H9 (cell line): ENCODE measurements at regions not wholly inside any gene's neighbourhood (a gene's known extent, or its start where the extent isn't known, plus 50 kb on each side); places are given as distances from the start of the nearest gene placed in this dataset.

Source experiments
- DNase-seq: peaks from one replicate; pipeline ENCODE4 v3.0.0-alpha.2; 2017
- H2AFZ ChIP-seq: one replicate; pipeline ENCODE4 v1.6.1; 2013; ENCODE audit warnings: mild to moderate bottlenecking, low read length, control low read depth, moderate library complexity
- H2AK5ac ChIP-seq: 2 replicates; pipeline ENCODE4 v1.6.1; 2013; ENCODE audit warnings: low read length, control low read depth, mixed read lengths; ENCODE audit not compliant: insufficient read length
- H2BK120ac ChIP-seq: one replicate; pipeline ENCODE4 v1.6.1; 2013; ENCODE audit warnings: low read depth, mild to moderate bottlenecking, low read length, control low read depth, inconsistent platforms; ENCODE audit not compliant: poor library complexity, severe bottlenecking
- H2BK12ac ChIP-seq: 2 replicates; pipeline ENCODE4 v1.6.1; 2013; ENCODE audit warnings: low read length, control low read depth, mixed read lengths, low read depth; ENCODE audit not compliant: insufficient read length
- H2BK15ac ChIP-seq: 2 replicates; pipeline ENCODE4 v1.6.1; 2013; ENCODE audit warnings: low read depth, low read length, control low read depth
- H2BK20ac ChIP-seq: one replicate; pipeline ENCODE4 v1.6.1; 2013; ENCODE audit warnings: low read depth, mild to moderate bottlenecking, low read length, control low read depth, inconsistent platforms; ENCODE audit not compliant: poor library complexity, severe bottlenecking
- H2BK5ac ChIP-seq: 2 replicates; pipeline ENCODE4 v1.6.1; 2013; ENCODE audit warnings: low read length, control low read depth, mixed read lengths; ENCODE audit not compliant: insufficient read length
- H3K14ac ChIP-seq: 2 replicates; pipeline ENCODE4 v1.6.1; 2013; ENCODE audit warnings: low read length, control low read depth; ENCODE audit not compliant: insufficient read depth
- H3K18ac ChIP-seq: 2 replicates; pipeline ENCODE4 v1.6.1; 2013; ENCODE audit warnings: low read depth, mild to moderate bottlenecking, mixed read lengths, low read length, control low read depth; ENCODE audit not compliant: insufficient read length
- H3K23ac ChIP-seq: 2 replicates; pipeline ENCODE4 v1.6.1; 2013; ENCODE audit warnings: low read length, control low read depth, mixed read lengths, low read depth; ENCODE audit not compliant: insufficient read length
- H3K23me2 ChIP-seq: 2 replicates; pipeline ENCODE4 v1.6.1; 2013; ENCODE audit warnings: low read depth, mild to moderate bottlenecking, mixed read lengths, low read length, control low read depth; ENCODE audit not compliant: insufficient read length, poor library complexity, severe bottlenecking
- H3K27ac ChIP-seq: 2 replicates; pipeline ENCODE4 v1.5.1; 2013; ENCODE audit warnings: low read length, control low read depth, mixed read lengths, low read depth; ENCODE audit not compliant: insufficient read length
- H3K27me3 ChIP-seq: 2 replicates; pipeline ENCODE4 v1.6.1; 2013; ENCODE audit warnings: low read length, control low read depth, inconsistent platforms; ENCODE audit not compliant: insufficient read depth
- H3K4ac ChIP-seq: 2 replicates; pipeline ENCODE4 v1.6.1; 2013; ENCODE audit warnings: low read depth, mild to moderate bottlenecking, control low read depth, inconsistent platforms, low read length, moderate library complexity
- H3K4me1 ChIP-seq: 2 replicates; pipeline ENCODE4 v1.6.1; 2013; ENCODE audit warnings: low read length, control low read depth, inconsistent platforms; ENCODE audit not compliant: insufficient read depth
- H3K4me2 ChIP-seq: 2 replicates; pipeline ENCODE4 v1.6.1; 2013; ENCODE audit warnings: low read length, control low read depth, mixed read lengths; ENCODE audit not compliant: insufficient read length, insufficient read depth
- H3K56ac ChIP-seq: 2 replicates; pipeline ENCODE4 v1.6.1; 2013; ENCODE audit warnings: low read depth, mild to moderate bottlenecking, mixed read lengths, low read length, control low read depth; ENCODE audit not compliant: insufficient read length
- H3K79me1 ChIP-seq: 2 replicates; pipeline ENCODE4 v1.6.1; 2013; ENCODE audit warnings: low read depth, mild to moderate bottlenecking, moderate library complexity, low read length, control low read depth, inconsistent platforms; ENCODE audit not compliant: insufficient read depth, poor library complexity, severe bottlenecking
- H3K79me2 ChIP-seq: 2 replicates; pipeline ENCODE4 v1.6.1; 2013; ENCODE audit warnings: low read length, control low read depth, inconsistent platforms; ENCODE audit not compliant: insufficient read depth
- H3K9ac ChIP-seq: 2 replicates; pipeline ENCODE4 v1.6.1; 2013; ENCODE audit warnings: low read length, control low read depth, mixed read lengths; ENCODE audit not compliant: insufficient read length; ENCODE audit errors: extremely low read depth
- H3K9me3 ChIP-seq: one replicate; pipeline ENCODE4 v1.6.1; 2013; ENCODE audit warnings: low read depth, low read length, inconsistent platforms; ENCODE audit not compliant: control insufficient read depth
- H3T11ph ChIP-seq: one replicate; pipeline ENCODE4 v1.6.1; 2013; ENCODE audit warnings: mild to moderate bottlenecking, low read length, control low read depth, inconsistent platforms
- H4K20me1 ChIP-seq: one replicate; pipeline ENCODE4 v1.6.1; 2013; ENCODE audit not compliant: control insufficient read depth, insufficient read length, insufficient read depth
- H4K5ac ChIP-seq: 2 replicates; pipeline ENCODE4 v1.6.1; 2013; ENCODE audit warnings: low read depth, mild to moderate bottlenecking, mixed read lengths, low read length, control low read depth; ENCODE audit not compliant: insufficient read length
- H4K8ac ChIP-seq: replicated peaks from 2 replicates; pipeline ENCODE4 v1.6.1; 2013; ENCODE audit warnings: low read length, control low read depth, mixed read lengths, low read depth; ENCODE audit not compliant: insufficient read length
- H4K91ac ChIP-seq: 2 replicates; pipeline ENCODE4 v1.6.1; 2013; ENCODE audit warnings: low read depth, mild to moderate bottlenecking, moderate library complexity, mixed read lengths, low read length, control low read depth; ENCODE audit not compliant: insufficient read length
- H3K27ac Mint-ChIP-seq, 3 experiments: 2 replicates in 2 of 3; 3 replicates in 1 of 3; pipeline ENCODE4 v1.8.0; 2020 to 2021; ENCODE audit warnings: mixed read lengths in 3 of 3, mild to moderate bottlenecking in 1 of 3, moderate library complexity in 1 of 3
- H3K27me3 Mint-ChIP-seq: 2 replicates; pipeline ENCODE4 v1.8.0; 2021; ENCODE audit warnings: low read depth, mild to moderate bottlenecking, moderate library complexity, mixed read lengths
- H3K36me3 Mint-ChIP-seq, 3 experiments: 2 replicates in 2 of 3; 3 replicates in 1 of 3; pipeline ENCODE4 v1.8.0; 2020 to 2021; ENCODE audit warnings: low read depth in 3 of 3, mixed read lengths in 3 of 3; ENCODE audit not compliant: insufficient read depth in 1 of 3
- H3K4me1 Mint-ChIP-seq, 2 experiments: 2 replicates each; pipeline ENCODE4 v1.8.0; 2020; ENCODE audit warnings: mixed read lengths in 2 of 2
- H3K4me3 Mint-ChIP-seq, 2 experiments: 2 replicates in 1 of 2; 3 replicates in 1 of 2; pipeline ENCODE4 v1.8.0; 2020 to 2021; ENCODE audit warnings: mild to moderate bottlenecking in 2 of 2, mixed read lengths in 2 of 2, moderate library complexity in 1 of 2
- H3K9me3 Mint-ChIP-seq, 2 experiments: 2 replicates in 1 of 2; 3 replicates in 1 of 2; pipeline ENCODE4 v1.8.0; 2020; ENCODE audit warnings: mild to moderate bottlenecking in 2 of 2, mixed read lengths in 2 of 2, moderate library complexity in 1 of 2
- WGBS: extraction: QIAGEN DNeasy Blood & Tissue Kit; methylation state at CpG from one replicate; pipeline ENCODE4 v1.1.7; 2013; ENCODE audit warnings: missing lambda C conversion rate, low lambda C conversion rate, mixed read lengths; ENCODE audit not compliant: insufficient read length; ENCODE audit errors: extremely low coverage; 5-methylcytosine and 5-hydroxymethylcytosine counted together
- TF ChIP-seq, protein P1 (sequence below): fragments of 200-600 bp; sonication (generic); conservative IDR thresholded peaks from 3 replicates; pipeline ENCODE4 v1.8.0; 2021; ENCODE audit warnings: antibody characterized with exemption, mild to moderate bottlenecking

DNA sequence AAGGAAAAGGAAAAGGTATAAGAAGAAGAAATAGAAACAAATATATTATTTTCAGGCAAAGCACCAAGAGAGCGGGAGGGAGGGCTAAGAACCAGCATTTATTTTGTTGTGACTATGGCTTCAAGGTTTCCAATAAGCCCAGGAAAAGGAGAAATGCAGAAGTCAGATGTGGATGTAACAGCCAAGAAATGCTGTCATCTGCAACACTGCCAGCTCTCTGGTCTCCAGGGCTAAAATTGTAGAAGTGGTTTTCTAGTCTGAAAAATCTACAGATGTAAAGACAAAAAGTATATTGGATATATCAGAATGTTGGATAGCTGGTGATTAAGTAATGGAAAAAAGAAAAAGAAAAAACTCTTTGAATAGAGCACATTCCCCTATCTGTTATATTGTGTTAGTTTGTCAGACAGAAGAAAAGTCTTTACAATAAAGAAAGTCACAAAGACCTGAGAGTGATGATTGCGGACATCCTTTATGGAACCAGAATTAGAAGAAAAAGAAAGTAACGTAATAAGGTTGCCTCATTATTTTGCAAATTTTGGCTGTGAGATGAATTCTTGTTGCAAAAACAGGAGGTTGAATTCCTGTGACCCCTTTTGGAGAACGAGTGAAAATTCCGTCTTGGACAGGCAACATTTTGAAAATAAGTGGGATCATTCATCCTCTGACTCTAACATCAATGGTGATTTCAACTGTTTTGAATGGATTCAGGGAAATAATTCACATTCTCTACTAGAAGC lies 938.1 kb downstream of the TTLL7 start:
- no peaks in the 10 kb centered on the region for H3K27me3 ChIP-seq
- no peaks in the 10 kb centered on the region for H3K36me3 Mint-ChIP-seq

More for the DNA sequence above, 938.1 kb downstream of the TTLL7 start:
- Histone ChIP-seq H3K23me2 (no peaks in the 10 kb centered on the region), H3K79me2 (no peaks in the 10 kb centered on the region), H2BK15ac (no peak overlapping the region), H3K27ac (no peak overlapping the region), H2BK120ac (no peak overlapping the region), H4K91ac (no peak overlapping the region), H2BK5ac (no peak overlapping the region), H2AFZ (no peak overlapping the region), H3K4ac (no peak overlapping the region), H3K18ac (no peak overlapping the region), H2BK20ac (no peak overlapping the region), H4K20me1 (no peaks in the 10 kb centered on the region), H3K4me1 (no peaks in the 10 kb centered on the region; the same call in 1 of the 2 replicates), H3K9me3 (no peaks in the 10 kb centered on the region), H3K4me2 (no peak overlapping the region), H3K9ac (no peak overlapping the region), H4K8ac (no peak overlapping the region), H3K14ac (no peak overlapping the region), H3K23ac (no peak overlapping the region), H2AK5ac (no peak overlapping the region), H3K79me1 (no peaks in the 10 kb centered on the region), H3T11ph (no peak overlapping the region), H2BK12ac (no peak overlapping the region), H4K5ac (no peak overlapping the region), H3K56ac (no peak overlapping the region)
- H3K27ac Mint-ChIP-seq, result no peak overlapping the region
- H3K27me3 Mint-ChIP-seq, result no peaks in the 10 kb centered on the region
- peaks cover 0 to 5% of the 10 kb centered on the region in 2 experiments; a peak in 3 of 4 replicates for H3K4me1 Mint-ChIP-seq
- WGBS, result no CpG with 5 or more reads among the region's 5 CpGs
- DNase-seq, result no peak
- TF ChIP-seq, protein P1, sequence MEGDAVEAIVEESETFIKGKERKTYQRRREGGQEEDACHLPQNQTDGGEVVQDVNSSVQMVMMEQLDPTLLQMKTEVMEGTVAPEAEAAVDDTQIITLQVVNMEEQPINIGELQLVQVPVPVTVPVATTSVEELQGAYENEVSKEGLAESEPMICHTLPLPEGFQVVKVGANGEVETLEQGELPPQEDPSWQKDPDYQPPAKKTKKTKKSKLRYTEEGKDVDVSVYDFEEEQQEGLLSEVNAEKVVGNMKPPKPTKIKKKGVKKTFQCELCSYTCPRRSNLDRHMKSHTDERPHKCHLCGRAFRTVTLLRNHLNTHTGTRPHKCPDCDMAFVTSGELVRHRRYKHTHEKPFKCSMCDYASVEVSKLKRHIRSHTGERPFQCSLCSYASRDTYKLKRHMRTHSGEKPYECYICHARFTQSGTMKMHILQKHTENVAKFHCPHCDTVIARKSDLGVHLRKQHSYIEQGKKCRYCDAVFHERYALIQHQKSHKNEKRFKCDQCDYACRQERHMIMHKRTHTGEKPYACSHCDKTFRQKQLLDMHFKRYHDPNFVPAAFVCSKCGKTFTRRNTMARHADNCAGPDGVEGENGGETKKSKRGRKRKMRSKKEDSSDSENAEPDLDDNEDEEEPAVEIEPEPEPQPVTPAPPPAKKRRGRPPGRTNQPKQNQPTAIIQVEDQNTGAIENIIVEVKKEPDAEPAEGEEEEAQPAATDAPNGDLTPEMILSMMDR, result no peak
- H3K9me3 Mint-ChIP-seq, result no peaks in the 10 kb centered on the region
- no peak overlapping the region for H3K4me3 Mint-ChIP-seq
